ENCODE measurements at regions not wholly inside any gene's neighbourhood (a gene's known extent, or its start where the extent isn't known, plus 50 kb on each side); places are given as distances from the start of the nearest gene placed in this dataset.
"Not testable (repeated sequence)": the region's sequence is repeated elsewhere in the genome, so short reads cannot be mapped to it uniquely, and the experiment has no call there.

- Mint-ChIP-seq H3K36me3 (ENCODE audit: insufficient read depth in 2 of 2) (peaks cover 2 to 8% of the 10 kb centered on the region in 2 donors), H3K4me1 (ENCODE audit: low read depth) (no peaks in the 10 kb centered on the region), H3K4me3 (no peak overlapping the region), H3K9me3 (peaks cover 10 to 16% of the 10 kb centered on the region in 2 donors), H3K27me3 (ENCODE audit: low read depth) (peaks cover 28% of the 10 kb centered on the region), H3K27ac (no peak overlapping the region)
- ATAC-seq (replicated peaks in 1 of 2) = no peak
- no peak for DNase-seq
These were observed 134.5 kb upstream of the EXOC2 start for GRCh38 chr6:827431-827830.

GRCh38 chr6:819122-819521 lies 126.2 kb upstream of the EXOC2 start:
- Mint-ChIP-seq H3K4me3 (no peak overlapping the region), H3K9me3 (no peaks in the 10 kb centered on the region), H3K27ac (no peak overlapping the region), H3K4me1 (ENCODE audit: low read depth) (peaks cover 33% of the 10 kb centered on the region), H3K36me3 (ENCODE audit: insufficient read depth in 2 of 2) (no peaks in the 10 kb centered on the region), H3K27me3 (ENCODE audit: low read depth) (peaks cover 22% of the 10 kb centered on the region)
- ATAC-seq (replicated peaks in 1 of 2) (no peak), DNase-seq (no peak)

- ATAC-seq (replicated peaks in 1 of 2) (peak; percentile 23 to 49), DNase-seq (no peak)
- H3K9me3 Mint-ChIP-seq = no peaks in the 10 kb centered on the region
- no peaks in the 10 kb centered on the region for H3K36me3 Mint-ChIP-seq (ENCODE audit: insufficient read depth in 2 of 2)
- H3K27ac Mint-ChIP-seq = peak overlapping the region; percentile 69
- peak overlapping the region; percentile 61 to 73 for H3K4me3 Mint-ChIP-seq
- peaks cover 39% of the 10 kb centered on the region for H3K4me1 Mint-ChIP-seq (ENCODE audit: low read depth)
- peaks cover 22% of the 10 kb centered on the region for H3K27me3 Mint-ChIP-seq (ENCODE audit: low read depth)
These were observed 125.3 kb upstream of the EXOC2 start for GRCh38 chr6:818196-818595.

GRCh38 chr6:816510-817084 lies 123.7 kb upstream of the EXOC2 start:
- Mint-ChIP-seq H3K9me3 (no peaks in the 10 kb centered on the region), H3K36me3 (ENCODE audit: insufficient read depth in 2 of 2) (no peaks in the 10 kb centered on the region), H3K4me1 (ENCODE audit: low read depth) (peaks cover 39% of the 10 kb centered on the region), H3K27ac (no peak overlapping the region), H3K27me3 (ENCODE audit: low read depth) (peaks cover 12% of the 10 kb centered on the region), H3K4me3 (peak overlapping the region in 1 of 2 donors; percentile 1)
- ATAC-seq (replicated peaks in 1 of 2) (peak; percentile 97 to 98), DNase-seq (peak; percentile 59 to 64)

GRCh38 chr6:815348-815738 lies 122.4 kb upstream of the EXOC2 start:
- no peak for ATAC-seq (replicated peaks in 1 of 2)

GRCh38 chr6:814378-815347 lies 121.7 kb upstream of the EXOC2 start:
- ATAC-seq (replicated peaks in 1 of 2) (no peak), DNase-seq (no peak)
- H3K27ac Mint-ChIP-seq = no peak overlapping the region
- H3K36me3 Mint-ChIP-seq (ENCODE audit: insufficient read depth in 2 of 2) = no peaks in the 10 kb centered on the region
- H3K4me3 Mint-ChIP-seq = no peak overlapping the region
- peaks cover 39% of the 10 kb centered on the region for H3K4me1 Mint-ChIP-seq (ENCODE audit: low read depth)
- H3K27me3 Mint-ChIP-seq (ENCODE audit: low read depth) = no peaks in the 10 kb centered on the region
- H3K9me3 Mint-ChIP-seq = no peaks in the 10 kb centered on the region

More at GRCh38 chr6:815348-815738, 122.4 kb upstream of the EXOC2 start:
- no peaks in the 10 kb centered on the region for H3K9me3 Mint-ChIP-seq
- peaks cover 2% of the 10 kb centered on the region for H3K27me3 Mint-ChIP-seq (ENCODE audit: low read depth)
- H3K4me3 Mint-ChIP-seq = no peak overlapping the region
- H3K4me1 Mint-ChIP-seq (ENCODE audit: low read depth) = peaks cover 39% of the 10 kb centered on the region
- no peak overlapping the region for H3K27ac Mint-ChIP-seq
- DNase-seq = no peak
- H3K36me3 Mint-ChIP-seq (ENCODE audit: insufficient read depth in 2 of 2) = no peaks in the 10 kb centered on the region

- Mint-ChIP-seq H3K4me1 (ENCODE audit: low read depth) (peaks cover 16% of the 10 kb centered on the region), H3K9me3 (no peaks in the 10 kb centered on the region), H3K27ac (no peak overlapping the region), H3K27me3 (ENCODE audit: low read depth) (peaks cover 5% of the 10 kb centered on the region), H3K4me3 (no peak overlapping the region), H3K36me3 (ENCODE audit: insufficient read depth in 2 of 2) (no peaks in the 10 kb centered on the region)
- ATAC-seq (replicated peaks in 1 of 2) (no peak), DNase-seq (no peak)
These were observed 118.9 kb upstream of the EXOC2 start for GRCh38 chr6:811831-812230.

- H3K9me3 Mint-ChIP-seq = no peaks in the 10 kb centered on the region
- H3K4me1 Mint-ChIP-seq (ENCODE audit: low read depth) = peaks cover 10% of the 10 kb centered on the region
- DNase-seq (no peak), ATAC-seq (replicated peaks in 1 of 2) (no peak)
- H3K4me3 Mint-ChIP-seq = no peak overlapping the region
- peaks cover 11% of the 10 kb centered on the region for H3K27me3 Mint-ChIP-seq (ENCODE audit: low read depth)
- H3K27ac Mint-ChIP-seq = no peak overlapping the region
- no peaks in the 10 kb centered on the region for H3K36me3 Mint-ChIP-seq (ENCODE audit: insufficient read depth in 2 of 2)
These were observed 118.3 kb upstream of the EXOC2 start for GRCh38 chr6:811191-811590.

GRCh38 chr6:804771-805170 lies 111.8 kb upstream of the EXOC2 start:
- H3K27me3 Mint-ChIP-seq (ENCODE audit: low read depth) = peaks cover 36% of the 10 kb centered on the region
- ATAC-seq (replicated peaks in 1 of 2) = no peak
- H3K27ac Mint-ChIP-seq = no peak overlapping the region
- H3K9me3 Mint-ChIP-seq = no peaks in the 10 kb centered on the region
- H3K4me3 Mint-ChIP-seq = no peak overlapping the region
- DNase-seq = no peak
- H3K4me1 Mint-ChIP-seq (ENCODE audit: low read depth) = no peaks in the 10 kb centered on the region
- no peaks in the 10 kb centered on the region for H3K36me3 Mint-ChIP-seq (ENCODE audit: insufficient read depth in 2 of 2)

- Mint-ChIP-seq H3K27ac (no peak overlapping the region), H3K4me3 (no peak overlapping the region), H3K4me1 (ENCODE audit: low read depth) (no peaks in the 10 kb centered on the region), H3K27me3 (ENCODE audit: low read depth) (peaks cover 41% of the 10 kb centered on the region), H3K9me3 (no peaks in the 10 kb centered on the region), H3K36me3 (ENCODE audit: insufficient read depth in 2 of 2) (no peaks in the 10 kb centered on the region)
- no peak for ATAC-seq (replicated peaks in 1 of 2)
- DNase-seq = no peak
These were observed 111.4 kb upstream of the EXOC2 start for GRCh38 chr6:804317-804716.

GRCh38 chr6:803191-803977 lies 110.4 kb upstream of the EXOC2 start:
- H3K36me3 Mint-ChIP-seq (ENCODE audit: insufficient read depth in 2 of 2) = no peaks in the 10 kb centered on the region
- no peaks in the 10 kb centered on the region for H3K9me3 Mint-ChIP-seq
- no peak for DNase-seq
- no peak overlapping the region for H3K4me3 Mint-ChIP-seq
- peaks cover 47% of the 10 kb centered on the region for H3K27me3 Mint-ChIP-seq (ENCODE audit: low read depth)
- ATAC-seq (replicated peaks in 1 of 2) = no peak
- H3K27ac Mint-ChIP-seq = no peak overlapping the region
- no peaks in the 10 kb centered on the region for H3K4me1 Mint-ChIP-seq (ENCODE audit: low read depth)

- no peak for ATAC-seq (replicated peaks in 1 of 2)
- Mint-ChIP-seq H3K27ac (no peak overlapping the region), H3K4me1 (ENCODE audit: low read depth) (no peaks in the 10 kb centered on the region), H3K36me3 (ENCODE audit: insufficient read depth in 2 of 2) (no peaks in the 10 kb centered on the region), H3K9me3 (no peaks in the 10 kb centered on the region), H3K4me3 (no peak overlapping the region), H3K27me3 (ENCODE audit: low read depth) (peaks cover 54% of the 10 kb centered on the region)
- no peak for DNase-seq
These were observed 109.8 kb upstream of the EXOC2 start for GRCh38 chr6:802701-803100.

- not testable (repeated sequence) for H3K9me3 Mint-ChIP-seq; ATAC-seq (replicated peaks in 1 of 2); H3K4me3 Mint-ChIP-seq; DNase-seq; H3K36me3 Mint-ChIP-seq (ENCODE audit: insufficient read depth in 2 of 2); H3K27ac Mint-ChIP-seq; H3K4me1 Mint-ChIP-seq (ENCODE audit: low read depth)
- peaks cover 58% of the 10 kb centered on the region for H3K27me3 Mint-ChIP-seq (ENCODE audit: low read depth)
These were observed 109.3 kb upstream of the EXOC2 start for GRCh38 chr6:802223-802622.
